Esophagus squamous epithelium (tissue), 4 donors: ENCODE measurements at regions not wholly inside any gene's neighbourhood (a gene's known extent, or its start where the extent isn't known, plus 50 kb on each side); places are given as distances from the start of the nearest gene placed in this dataset.

ENCODE experiments used
- POLR2A ChIP-seq, 4 donors: fragments of 450-650 bp; IDR thresholded peaks; one replicate each; pipeline ENCODE4 v1.6.1; 2017; ENCODE audit warnings: antibody characterized with exemption in 4 of 4, mild to moderate bottlenecking in 4 of 4, moderate library complexity in 3 of 4
- TF ChIP-seq, protein P1 (sequence below), 6 experiments: fragments of 450-650 bp in 4 of 6; fragments of 200-600 bp in 2 of 6; sonication (generic) in 2 of 6; IDR thresholded peaks; one replicate each; pipeline ENCODE4 v1.5.1; 2016 to 2019; ENCODE audit warnings: antibody characterized with exemption in 6 of 6, mild to moderate bottlenecking in 4 of 6, moderate library complexity in 4 of 6

DNA sequence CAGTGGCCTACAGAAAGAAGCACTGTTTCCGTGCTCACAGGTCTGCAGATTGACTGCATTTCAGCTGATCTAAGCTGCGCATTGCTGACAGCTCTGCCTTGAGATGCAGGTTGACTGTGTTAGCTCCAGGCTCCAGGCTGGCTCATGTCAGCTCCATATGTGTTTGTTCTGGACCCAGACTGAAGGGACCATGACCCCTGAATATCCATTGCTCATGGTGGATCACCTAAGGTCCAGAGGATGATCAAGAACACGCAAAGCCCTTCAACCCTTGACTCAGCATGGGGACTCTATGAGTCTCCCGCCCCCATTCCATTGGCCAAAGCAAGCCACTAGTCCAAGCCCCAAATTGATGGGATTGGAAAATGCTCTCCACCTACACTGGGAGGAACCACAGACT lies 239.3 kb upstream of the C16orf82 start:
- no peak for TF ChIP-seq POLR2A (IDR thresholded peaks at IDR 0.05)
- TF ChIP-seq, protein P1, sequence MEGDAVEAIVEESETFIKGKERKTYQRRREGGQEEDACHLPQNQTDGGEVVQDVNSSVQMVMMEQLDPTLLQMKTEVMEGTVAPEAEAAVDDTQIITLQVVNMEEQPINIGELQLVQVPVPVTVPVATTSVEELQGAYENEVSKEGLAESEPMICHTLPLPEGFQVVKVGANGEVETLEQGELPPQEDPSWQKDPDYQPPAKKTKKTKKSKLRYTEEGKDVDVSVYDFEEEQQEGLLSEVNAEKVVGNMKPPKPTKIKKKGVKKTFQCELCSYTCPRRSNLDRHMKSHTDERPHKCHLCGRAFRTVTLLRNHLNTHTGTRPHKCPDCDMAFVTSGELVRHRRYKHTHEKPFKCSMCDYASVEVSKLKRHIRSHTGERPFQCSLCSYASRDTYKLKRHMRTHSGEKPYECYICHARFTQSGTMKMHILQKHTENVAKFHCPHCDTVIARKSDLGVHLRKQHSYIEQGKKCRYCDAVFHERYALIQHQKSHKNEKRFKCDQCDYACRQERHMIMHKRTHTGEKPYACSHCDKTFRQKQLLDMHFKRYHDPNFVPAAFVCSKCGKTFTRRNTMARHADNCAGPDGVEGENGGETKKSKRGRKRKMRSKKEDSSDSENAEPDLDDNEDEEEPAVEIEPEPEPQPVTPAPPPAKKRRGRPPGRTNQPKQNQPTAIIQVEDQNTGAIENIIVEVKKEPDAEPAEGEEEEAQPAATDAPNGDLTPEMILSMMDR (IDR thresholded peaks at IDR 0.05) = no peak
